GM10266 (cell line): ENCODE measurements at regions not wholly inside any gene's neighbourhood (a gene's known extent, or its start where the extent isn't known, plus 50 kb on each side); places are given as distances from the start of the nearest gene placed in this dataset.

Experiments
- DNase-seq: peaks from one replicate; pipeline ENCODE4 v3.0.0; 2012; ENCODE audit errors: extremely low spot score
- CTCF ChIP-seq: IDR thresholded peaks from 2 replicates; pipeline ENCODE4 v1.5.1; 2012; ENCODE audit warnings: mild to moderate bottlenecking, low read depth; ENCODE audit not compliant: control insufficient read depth, insufficient read depth; ENCODE audit errors: missing control alignments

GRCh38 chr14:31955936-31956579 is 121.0 kb upstream of the ARHGAP5 start:
- DNase-seq, result no peak
- no peak for TF ChIP-seq CTCF

GRCh38 chr14:31957565-31957964 is 119.5 kb upstream of the ARHGAP5 start:
- no peak for DNase-seq
- no peak for TF ChIP-seq CTCF

GRCh38 chr14:31960039-31960438 is 117.1 kb upstream of the ARHGAP5 start:
- DNase-seq, result no peak
- TF ChIP-seq CTCF, result no peak

- DNase-seq, result no peak
- no peak for TF ChIP-seq CTCF
Observed at GRCh38 chr14:31961896-31962295, 115.2 kb upstream of the ARHGAP5 start.

GRCh38 chr14:31962920-31963319 is 114.2 kb upstream of the ARHGAP5 start:
- DNase-seq, result no peak
- no peak for TF ChIP-seq CTCF

GRCh38 chr14:31963587-31963986 is 113.5 kb upstream of the ARHGAP5 start:
- no peak for DNase-seq
- TF ChIP-seq CTCF, result no peak

GRCh38 chr14:31964490-31964889 is 112.6 kb upstream of the ARHGAP5 start:
- no peak for TF ChIP-seq CTCF
- no peak for DNase-seq
